ENCODE measurements at regions not wholly inside any gene's neighbourhood (a gene's known extent, or its start where the extent isn't known, plus 50 kb on each side); places are given as distances from the start of the nearest gene placed in this dataset.

DNA sequence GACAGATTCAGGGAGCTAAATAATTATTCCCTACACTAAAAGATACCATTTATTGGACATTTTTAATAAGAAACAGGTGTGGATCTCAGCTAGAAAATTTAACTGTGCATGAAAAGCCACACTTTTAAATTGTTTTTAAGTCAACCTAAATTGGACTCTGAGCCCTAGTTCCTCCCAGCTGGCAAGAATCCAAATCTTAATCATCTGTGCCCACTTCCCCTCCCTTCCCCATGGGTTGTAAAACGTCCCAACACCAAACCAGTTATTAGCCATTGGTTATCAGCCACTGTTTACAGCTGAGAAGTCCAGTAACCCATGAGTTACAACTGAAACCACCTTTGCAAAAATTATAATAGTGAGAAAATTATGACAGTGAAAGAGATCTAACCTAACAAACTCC is 125.6 kb upstream of the S100G start:
- TF ChIP-seq, protein P1, sequence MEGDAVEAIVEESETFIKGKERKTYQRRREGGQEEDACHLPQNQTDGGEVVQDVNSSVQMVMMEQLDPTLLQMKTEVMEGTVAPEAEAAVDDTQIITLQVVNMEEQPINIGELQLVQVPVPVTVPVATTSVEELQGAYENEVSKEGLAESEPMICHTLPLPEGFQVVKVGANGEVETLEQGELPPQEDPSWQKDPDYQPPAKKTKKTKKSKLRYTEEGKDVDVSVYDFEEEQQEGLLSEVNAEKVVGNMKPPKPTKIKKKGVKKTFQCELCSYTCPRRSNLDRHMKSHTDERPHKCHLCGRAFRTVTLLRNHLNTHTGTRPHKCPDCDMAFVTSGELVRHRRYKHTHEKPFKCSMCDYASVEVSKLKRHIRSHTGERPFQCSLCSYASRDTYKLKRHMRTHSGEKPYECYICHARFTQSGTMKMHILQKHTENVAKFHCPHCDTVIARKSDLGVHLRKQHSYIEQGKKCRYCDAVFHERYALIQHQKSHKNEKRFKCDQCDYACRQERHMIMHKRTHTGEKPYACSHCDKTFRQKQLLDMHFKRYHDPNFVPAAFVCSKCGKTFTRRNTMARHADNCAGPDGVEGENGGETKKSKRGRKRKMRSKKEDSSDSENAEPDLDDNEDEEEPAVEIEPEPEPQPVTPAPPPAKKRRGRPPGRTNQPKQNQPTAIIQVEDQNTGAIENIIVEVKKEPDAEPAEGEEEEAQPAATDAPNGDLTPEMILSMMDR (IDR thresholded peaks at IDR 0.05; ENCODE audit: low read depth, low read length): no peak
- no peak for TF ChIP-seq EZH2phosphoT487 (IDR thresholded peaks at IDR 0.05; ENCODE audit: low read depth)

Measured in OCI-LY3 (cell line).